Hepatocyte (in vitro differentiated cells): ENCODE measurements at regions not wholly inside any gene's neighbourhood (a gene's known extent, or its start where the extent isn't known, plus 50 kb on each side); places are given as distances from the start of the nearest gene placed in this dataset.

Experiments used
- EZH2phosphoT487 ChIP-seq: fragments of 200-600 bp; sonication (generic); IDR thresholded peaks from one replicate; pipeline ENCODE4 v1.6.1; 2018; ENCODE audit warnings: antibody characterized with exemption, mild to moderate bottlenecking, low read depth, moderate library complexity; ENCODE audit not compliant: unreplicated experiment, severe bottlenecking
- TF ChIP-seq, protein P1 (sequence below): fragments of 200-600 bp; sonication (generic); IDR thresholded peaks from 2 replicates; pipeline ENCODE4 v1.5.1; 2016; ENCODE audit warnings: antibody characterized with exemption, mild to moderate bottlenecking; ENCODE audit not compliant: poor library complexity

DNA sequence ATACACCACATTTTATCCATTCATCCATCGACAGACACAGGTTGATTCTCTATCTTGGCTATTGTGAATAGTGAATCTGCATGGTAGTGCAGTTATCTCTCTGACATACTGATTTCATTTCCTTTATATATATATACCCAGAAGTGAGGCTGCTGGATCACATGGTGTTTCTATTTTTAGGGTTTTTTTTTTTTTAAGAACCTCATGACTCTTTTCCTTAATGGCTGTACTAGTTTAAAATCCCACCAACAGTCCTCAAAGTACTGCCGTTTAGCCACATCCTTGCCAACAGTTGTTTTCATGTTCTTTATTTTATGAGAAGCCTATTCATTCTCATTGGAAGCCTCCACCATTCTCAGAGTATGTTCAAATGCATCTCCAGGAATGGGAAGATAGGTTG is 258.7 kb upstream of the SNX7 start:
- no peak for TF ChIP-seq EZH2phosphoT487
- TF ChIP-seq, protein P1, sequence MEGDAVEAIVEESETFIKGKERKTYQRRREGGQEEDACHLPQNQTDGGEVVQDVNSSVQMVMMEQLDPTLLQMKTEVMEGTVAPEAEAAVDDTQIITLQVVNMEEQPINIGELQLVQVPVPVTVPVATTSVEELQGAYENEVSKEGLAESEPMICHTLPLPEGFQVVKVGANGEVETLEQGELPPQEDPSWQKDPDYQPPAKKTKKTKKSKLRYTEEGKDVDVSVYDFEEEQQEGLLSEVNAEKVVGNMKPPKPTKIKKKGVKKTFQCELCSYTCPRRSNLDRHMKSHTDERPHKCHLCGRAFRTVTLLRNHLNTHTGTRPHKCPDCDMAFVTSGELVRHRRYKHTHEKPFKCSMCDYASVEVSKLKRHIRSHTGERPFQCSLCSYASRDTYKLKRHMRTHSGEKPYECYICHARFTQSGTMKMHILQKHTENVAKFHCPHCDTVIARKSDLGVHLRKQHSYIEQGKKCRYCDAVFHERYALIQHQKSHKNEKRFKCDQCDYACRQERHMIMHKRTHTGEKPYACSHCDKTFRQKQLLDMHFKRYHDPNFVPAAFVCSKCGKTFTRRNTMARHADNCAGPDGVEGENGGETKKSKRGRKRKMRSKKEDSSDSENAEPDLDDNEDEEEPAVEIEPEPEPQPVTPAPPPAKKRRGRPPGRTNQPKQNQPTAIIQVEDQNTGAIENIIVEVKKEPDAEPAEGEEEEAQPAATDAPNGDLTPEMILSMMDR, result no peak
